ENCODE measurements at regions not wholly inside any gene's neighbourhood (a gene's known extent, or its start where the extent isn't known, plus 50 kb on each side); places are given as distances from the start of the nearest gene placed in this dataset.
"Not testable (repeated sequence)": the region's sequence is repeated elsewhere in the genome, so short reads cannot be mapped to it uniquely, and the experiment has no call there.

DNA sequence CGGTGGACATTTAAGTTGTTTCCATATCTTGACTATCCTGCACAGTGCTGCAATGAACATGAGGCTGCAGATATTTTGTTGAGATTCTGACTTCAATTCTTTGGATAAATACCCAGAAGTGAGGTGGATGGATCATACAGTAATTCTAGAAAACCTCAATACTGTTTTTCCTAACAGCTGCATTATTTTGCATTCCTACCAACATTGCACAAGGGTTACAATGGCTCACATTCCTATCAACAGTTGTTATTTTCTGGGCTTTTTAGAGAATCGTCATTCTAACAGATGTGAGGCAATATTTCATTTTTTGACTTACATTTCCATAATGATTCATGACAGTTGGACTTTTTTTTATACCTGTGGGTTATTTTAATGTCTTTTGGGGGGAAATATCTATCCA lies 716.9 kb upstream of the ANO3 start:
- TF ChIP-seq, protein P1, sequence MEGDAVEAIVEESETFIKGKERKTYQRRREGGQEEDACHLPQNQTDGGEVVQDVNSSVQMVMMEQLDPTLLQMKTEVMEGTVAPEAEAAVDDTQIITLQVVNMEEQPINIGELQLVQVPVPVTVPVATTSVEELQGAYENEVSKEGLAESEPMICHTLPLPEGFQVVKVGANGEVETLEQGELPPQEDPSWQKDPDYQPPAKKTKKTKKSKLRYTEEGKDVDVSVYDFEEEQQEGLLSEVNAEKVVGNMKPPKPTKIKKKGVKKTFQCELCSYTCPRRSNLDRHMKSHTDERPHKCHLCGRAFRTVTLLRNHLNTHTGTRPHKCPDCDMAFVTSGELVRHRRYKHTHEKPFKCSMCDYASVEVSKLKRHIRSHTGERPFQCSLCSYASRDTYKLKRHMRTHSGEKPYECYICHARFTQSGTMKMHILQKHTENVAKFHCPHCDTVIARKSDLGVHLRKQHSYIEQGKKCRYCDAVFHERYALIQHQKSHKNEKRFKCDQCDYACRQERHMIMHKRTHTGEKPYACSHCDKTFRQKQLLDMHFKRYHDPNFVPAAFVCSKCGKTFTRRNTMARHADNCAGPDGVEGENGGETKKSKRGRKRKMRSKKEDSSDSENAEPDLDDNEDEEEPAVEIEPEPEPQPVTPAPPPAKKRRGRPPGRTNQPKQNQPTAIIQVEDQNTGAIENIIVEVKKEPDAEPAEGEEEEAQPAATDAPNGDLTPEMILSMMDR (IDR thresholded peaks at IDR 0.05; ENCODE audit: low read depth, low read length, missing control alignments), result no peak
- no peak for DNase-seq (ENCODE audit: extremely low read depth, low read depth)
- no peak overlapping the region for H3K4me3 ChIP-seq (replicated peaks; ENCODE audit: low read depth, low read length)

DNA sequence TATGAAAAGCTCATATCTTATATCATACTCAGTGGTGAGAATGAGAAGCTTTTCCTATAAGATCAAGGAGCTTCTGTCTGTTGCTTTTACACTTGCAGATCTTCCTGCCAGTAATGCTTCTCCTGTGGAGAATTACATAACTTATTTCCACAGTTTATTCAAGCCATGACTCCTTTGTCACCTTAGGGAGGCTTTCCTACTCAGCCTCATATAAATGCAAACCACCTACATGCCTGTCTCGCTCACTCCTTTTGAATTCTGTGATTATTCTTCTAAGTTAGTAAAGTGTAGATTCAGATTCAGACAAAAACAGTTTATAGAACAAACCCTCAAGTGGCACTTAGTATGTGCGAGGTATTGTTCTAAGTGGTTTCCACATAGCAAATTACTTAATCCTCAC lies 716.1 kb upstream of the ANO3 start:
- DNase-seq (ENCODE audit: extremely low read depth, low read depth), result no peak
- TF ChIP-seq, protein P1 (IDR thresholded peaks at IDR 0.05; ENCODE audit: low read depth, low read length, missing control alignments), result no peak

DNA sequence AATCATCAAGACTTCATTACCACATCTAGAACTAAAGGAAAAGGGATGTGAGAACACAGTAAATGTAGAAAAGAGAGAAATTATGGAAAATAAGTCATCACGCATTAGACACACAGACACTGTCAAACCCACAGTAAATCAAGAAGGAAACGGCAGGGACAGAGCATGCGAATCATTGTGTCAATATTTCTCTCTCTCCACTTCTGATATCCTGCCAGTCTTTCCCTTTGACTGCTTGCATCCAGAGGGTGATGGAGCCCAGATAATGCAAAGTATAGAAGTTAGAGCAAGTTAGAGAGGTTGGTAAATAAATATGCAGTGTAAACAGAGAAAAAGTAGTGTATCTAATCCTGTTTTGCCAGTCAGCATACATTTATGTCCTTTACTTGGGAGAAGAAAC lies 706.8 kb upstream of the ANO3 start:
- TF ChIP-seq, protein P1 (IDR thresholded peaks at IDR 0.05; ENCODE audit: low read depth, low read length, missing control alignments), result no peak
- DNase-seq (ENCODE audit: extremely low read depth, low read depth), result no peak

More for the DNA sequence above, 716.1 kb upstream of the ANO3 start:
- no peak overlapping the region for H3K4me3 ChIP-seq (replicated peaks; ENCODE audit: low read depth, low read length)

DNA sequence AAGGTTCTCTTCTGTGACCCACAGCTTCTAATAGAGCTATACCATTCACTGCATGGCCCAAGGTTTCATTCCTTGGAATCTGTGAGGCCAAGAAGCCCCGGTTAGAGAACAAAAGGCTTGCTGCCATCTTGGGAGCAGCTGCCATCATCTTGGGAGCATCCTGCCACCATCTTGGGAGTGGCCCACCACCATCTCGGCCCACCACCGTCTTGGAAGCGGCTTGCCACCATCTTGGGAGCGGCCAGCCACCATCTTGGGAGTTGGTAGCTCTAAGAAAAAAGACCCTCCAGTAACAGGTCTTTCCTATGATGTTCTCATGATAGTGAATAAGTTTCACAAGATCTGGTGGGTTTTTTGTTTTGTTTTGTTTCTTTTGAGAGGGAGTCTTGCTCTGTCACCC lies 703.9 kb upstream of the ANO3 start:
- no peak overlapping the region for H3K4me3 ChIP-seq (replicated peaks; ENCODE audit: low read depth, low read length)
- TF ChIP-seq, protein P1 (IDR thresholded peaks at IDR 0.05; ENCODE audit: low read depth, low read length, missing control alignments), result no peak
- DNase-seq (ENCODE audit: extremely low read depth, low read depth), result no peak

More for the DNA sequence above, 706.8 kb upstream of the ANO3 start:
- H3K4me3 ChIP-seq (replicated peaks; ENCODE audit: low read depth, low read length), result no peak overlapping the region

DNA sequence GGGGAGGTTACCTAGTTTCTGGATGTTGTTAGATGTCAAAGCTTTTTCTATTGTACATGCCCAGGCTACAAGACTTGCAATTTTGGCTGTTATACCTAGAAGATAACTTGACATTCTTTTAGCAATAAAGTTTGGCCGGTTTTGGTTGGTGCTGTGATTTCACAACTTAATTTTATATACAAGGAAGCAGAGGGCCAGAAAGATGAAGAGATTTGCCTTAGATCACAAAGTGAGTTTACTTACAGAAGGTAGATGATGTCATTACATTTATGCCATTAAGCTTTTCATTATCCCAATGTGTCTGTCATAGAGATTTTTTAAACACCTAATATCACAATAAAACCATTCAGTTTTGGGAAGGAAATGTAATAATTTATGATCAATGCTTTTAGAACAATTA lies 698.7 kb upstream of the ANO3 start:
- DNase-seq (ENCODE audit: extremely low read depth, low read depth), result no peak
- H3K4me3 ChIP-seq (replicated peaks; ENCODE audit: low read depth, low read length), result no peak overlapping the region
- TF ChIP-seq, protein P1 (IDR thresholded peaks at IDR 0.05; ENCODE audit: low read depth, low read length, missing control alignments), result no peak

DNA sequence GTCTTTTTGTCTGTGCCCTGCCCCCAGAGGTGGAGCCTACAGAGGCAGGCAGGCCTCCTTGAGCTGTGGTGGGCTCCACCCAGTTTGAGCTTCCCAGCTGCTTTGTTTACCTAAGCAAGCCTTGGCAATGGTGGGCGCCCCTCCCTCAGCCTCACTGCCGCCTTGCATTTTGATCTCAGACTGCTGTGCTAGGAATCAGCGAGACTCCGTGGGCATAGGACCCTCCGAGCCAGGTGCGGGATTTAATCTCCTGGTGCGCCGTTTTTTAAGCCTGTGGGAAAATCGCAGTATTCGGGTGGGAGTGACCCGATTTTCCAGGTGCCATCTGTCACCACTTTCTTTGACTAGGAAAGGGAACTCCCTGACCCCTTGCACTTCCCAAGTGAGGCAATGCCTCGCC lies 682.7 kb upstream of the ANO3 start:
- DNase-seq (ENCODE audit: extremely low read depth, low read depth); H3K4me3 ChIP-seq (replicated peaks; ENCODE audit: low read depth, low read length): not testable (repeated sequence)

DNA sequence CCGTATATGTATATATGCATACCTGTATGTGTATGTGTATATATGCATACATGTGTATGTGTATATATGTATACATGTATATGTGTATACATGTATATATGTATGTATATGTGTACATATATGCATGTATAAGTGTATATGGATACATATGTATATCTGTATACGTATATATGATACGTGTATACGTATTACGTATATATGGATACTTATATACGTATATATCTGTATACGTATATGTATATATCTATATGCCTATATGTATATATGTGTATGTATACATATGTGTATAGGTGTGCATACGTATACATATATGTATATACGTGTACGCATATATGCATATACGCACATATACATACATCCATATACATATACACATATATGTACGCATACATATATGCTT lies 681.6 kb upstream of the ANO3 start:
- TF ChIP-seq, protein P1 (IDR thresholded peaks at IDR 0.05; ENCODE audit: low read depth, low read length, missing control alignments), result no peak

More for the DNA sequence above, 681.6 kb upstream of the ANO3 start:
- DNase-seq (ENCODE audit: extremely low read depth, low read depth), result no peak
- no peak overlapping the region for H3K4me3 ChIP-seq (replicated peaks; ENCODE audit: low read depth, low read length)

Measured in HFF-Myc (cell line).